Jurkat, Clone E6-1 (cell line): ENCODE measurements at regions not wholly inside any gene's neighbourhood (a gene's known extent, or its start where the extent isn't known, plus 50 kb on each side); places are given as distances from the start of the nearest gene placed in this dataset.
"Not testable (repeated sequence)": the region's sequence is repeated elsewhere in the genome, so short reads cannot be mapped to it uniquely, and the experiment has no call there.

Experiments used
- DNase-seq: peaks from one replicate; pipeline ENCODE4 v3.0.0-alpha.2; 2011; ENCODE audit warnings: low read depth, low spot score
- H3K4me3 ChIP-seq: 2 replicates; pipeline ENCODE4 v1.5.1; 2011; ENCODE audit warnings: mild to moderate bottlenecking, low read length, control low read depth, moderate library complexity

DNA sequence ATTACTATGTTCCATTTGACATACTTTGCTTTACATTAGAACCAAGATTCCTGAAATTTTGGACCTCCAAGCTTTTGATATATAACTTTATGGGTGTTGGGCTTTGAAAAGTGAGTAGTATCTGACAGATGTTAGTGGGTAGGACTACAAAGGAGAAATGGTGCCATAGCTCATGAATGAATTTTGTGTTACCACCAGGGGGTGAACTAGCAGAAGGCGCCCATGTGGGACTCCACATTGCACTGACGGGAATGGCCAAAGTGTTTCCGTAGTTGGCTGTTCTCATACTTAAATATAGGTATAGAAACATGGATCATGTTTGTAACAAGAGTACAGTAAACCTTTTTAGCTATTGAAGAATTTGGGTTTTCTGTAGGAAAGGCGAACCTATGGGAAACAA lies 337.5 kb downstream of the FLRT2 start:
- no peak overlapping the region for H3K4me3 ChIP-seq
- no peak for DNase-seq

DNA sequence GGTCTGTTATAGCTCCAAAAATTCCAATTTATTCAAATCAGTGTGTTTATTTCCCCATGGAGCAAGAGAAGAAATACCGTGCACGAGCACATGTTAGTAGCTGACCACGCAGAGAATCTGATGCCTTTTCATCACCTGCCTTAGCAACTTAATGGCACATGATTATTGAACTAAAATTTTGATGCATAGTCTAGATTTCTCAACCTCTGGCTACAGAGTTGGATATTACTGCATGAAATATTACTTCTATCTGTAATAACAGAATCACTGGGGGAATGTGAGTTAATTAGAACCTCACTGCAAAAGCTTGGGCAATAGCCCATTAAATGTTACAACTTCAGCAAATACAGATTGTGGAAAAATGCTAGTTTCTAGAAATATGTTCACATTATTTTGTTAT lies 335.8 kb downstream of the FLRT2 start:
- no peak overlapping the region for H3K4me3 ChIP-seq
- no peak for DNase-seq

DNA sequence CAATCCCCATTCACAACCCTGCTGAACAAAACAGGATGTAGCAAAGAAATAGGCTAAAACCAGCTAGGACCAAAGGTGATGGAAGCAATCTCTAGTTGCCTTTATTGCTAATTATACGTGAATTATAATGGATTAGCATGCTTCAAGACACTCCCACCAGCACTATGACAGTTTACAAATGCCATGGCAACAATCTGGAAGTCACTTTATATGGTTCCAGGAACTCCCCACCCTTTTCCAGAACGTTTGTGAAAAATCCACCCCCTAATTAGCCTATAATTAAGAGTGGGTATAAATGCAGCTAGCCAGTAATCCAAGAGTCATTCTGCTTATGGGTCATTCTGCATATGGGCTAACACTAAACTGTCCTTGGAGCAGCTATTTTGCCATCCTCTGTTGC lies 328.7 kb downstream of the FLRT2 start:
- DNase-seq, result no peak
- H3K4me3 ChIP-seq, result no peak overlapping the region

DNA sequence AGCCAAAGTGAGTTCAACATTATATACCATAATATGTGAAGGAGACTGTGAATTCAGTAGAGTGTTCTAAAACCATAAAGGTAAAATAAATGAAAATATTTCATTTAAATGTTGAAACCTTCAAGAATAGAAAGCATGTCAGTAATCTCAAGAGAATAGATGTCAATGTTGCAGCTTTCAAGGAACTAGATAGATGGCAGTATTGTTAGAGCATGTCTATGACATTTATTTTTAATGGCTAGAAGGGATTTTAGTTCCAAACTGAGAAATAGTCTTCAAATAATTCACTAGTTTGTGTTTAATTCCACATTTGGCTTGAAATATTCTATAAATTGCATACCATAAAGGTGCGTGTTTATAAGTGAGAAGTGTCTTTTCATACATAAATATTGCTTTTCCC lies 326.5 kb downstream of the FLRT2 start:
- no peak overlapping the region for H3K4me3 ChIP-seq
- no peak for DNase-seq

DNA sequence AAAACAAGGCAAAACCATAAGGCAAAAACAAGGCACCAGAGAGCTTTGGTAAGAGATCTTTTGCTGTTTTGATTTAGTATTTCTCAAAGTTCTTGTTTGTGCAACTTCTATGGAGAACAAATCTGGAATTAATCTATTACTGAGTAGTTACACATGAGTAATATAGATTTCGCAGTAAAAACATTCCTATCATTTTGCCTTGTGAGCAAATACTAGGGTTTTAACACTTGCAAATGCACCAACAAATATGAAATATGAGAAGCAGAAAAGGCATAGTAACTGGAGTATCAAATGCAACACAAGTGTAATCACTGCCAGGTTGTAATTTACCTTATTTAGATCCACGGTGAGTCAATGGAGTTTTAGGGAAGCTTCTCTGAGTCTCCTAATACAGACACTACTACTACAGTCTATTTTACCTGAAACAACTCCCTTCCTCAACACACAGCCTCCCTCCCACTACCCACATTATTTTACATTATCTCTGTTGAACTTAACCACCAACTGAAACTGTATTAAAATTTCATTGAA lies 324.1 kb downstream of the FLRT2 start:
- H3K4me3 ChIP-seq, result no peak overlapping the region
- no peak for DNase-seq

- DNase-seq, result no peak
- H3K4me3 ChIP-seq, result no peak overlapping the region
Measured at GRCh38 chr14:85852906-85853305, 323.0 kb downstream of the FLRT2 start.

GRCh38 chr14:85852123-85852522 lies 322.2 kb downstream of the FLRT2 start:
- not testable (repeated sequence) for H3K4me3 ChIP-seq, DNase-seq

DNA sequence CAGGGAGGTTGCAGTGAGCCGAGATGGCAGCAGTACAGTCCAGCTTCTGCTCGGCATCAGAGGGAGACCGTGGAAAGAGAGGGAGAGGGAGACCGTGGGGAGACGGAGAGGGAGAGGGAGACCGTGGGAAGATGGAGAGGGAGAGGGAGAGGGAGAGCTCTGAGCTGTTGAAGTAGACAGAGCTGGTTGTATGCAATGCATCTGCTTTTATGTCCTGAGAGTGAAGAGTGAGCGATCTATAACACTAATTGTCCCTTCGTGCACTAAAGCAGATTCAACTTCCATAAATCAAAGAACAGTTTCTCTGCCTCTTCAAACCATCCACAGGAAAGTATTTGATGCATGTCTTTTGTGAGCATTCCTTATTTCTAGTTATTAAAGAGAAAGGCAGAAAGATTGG lies 300.6 kb downstream of the FLRT2 start:
- DNase-seq, H3K4me3 ChIP-seq: not testable (repeated sequence)

DNA sequence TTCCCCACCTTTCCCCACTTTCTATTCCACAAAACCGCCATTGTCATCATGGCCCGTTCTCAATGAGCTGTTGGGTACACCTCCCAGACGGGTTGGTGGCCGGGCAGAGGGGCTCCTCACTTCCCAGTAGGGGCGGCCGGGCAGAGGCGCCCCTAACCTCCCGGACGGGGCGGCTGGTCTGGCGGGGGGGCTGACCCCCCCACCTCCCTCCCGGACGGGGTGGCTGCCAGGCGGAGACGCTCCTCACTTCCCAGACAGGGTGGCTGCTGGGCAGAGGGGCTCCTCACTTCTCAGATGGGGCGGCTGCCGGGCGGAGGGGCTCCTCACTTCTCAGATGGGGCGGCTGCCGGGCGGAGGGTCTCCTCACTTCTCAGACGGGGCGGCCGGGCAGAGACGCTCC lies 299.7 kb downstream of the FLRT2 start:
- not testable (repeated sequence) for H3K4me3 ChIP-seq

DNA sequence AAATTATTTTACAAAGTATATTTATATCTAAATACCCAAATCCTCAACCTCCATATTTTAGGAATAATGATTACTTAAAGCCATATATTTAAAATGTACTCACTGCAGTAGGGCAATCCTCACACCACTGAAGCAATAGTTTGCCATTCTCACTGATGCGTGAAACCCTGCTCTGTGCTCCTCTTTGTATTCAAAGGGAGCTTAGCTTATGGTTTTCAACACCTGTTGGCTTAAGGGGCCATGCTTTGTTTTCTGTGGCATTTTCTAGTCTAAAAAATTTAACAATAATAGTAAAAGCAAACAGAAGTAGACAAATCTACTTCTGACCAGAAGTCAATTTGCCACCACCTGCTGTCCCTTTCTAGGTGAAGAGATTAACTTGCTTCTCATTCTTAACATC lies 294.6 kb downstream of the FLRT2 start:
- no peak for DNase-seq
- no peak overlapping the region for H3K4me3 ChIP-seq

More for the DNA sequence above, 299.7 kb downstream of the FLRT2 start:
- DNase-seq, result not testable (repeated sequence)

GRCh38 chr14:85822236-85822635 lies 292.3 kb downstream of the FLRT2 start:
- no peak for DNase-seq
- H3K4me3 ChIP-seq, result no peak overlapping the region

GRCh38 chr14:85817430-85817829 lies 287.5 kb downstream of the FLRT2 start:
- H3K4me3 ChIP-seq, result no peak overlapping the region
- DNase-seq, result no peak

- no peak for DNase-seq
- no peak overlapping the region for H3K4me3 ChIP-seq
Measured at GRCh38 chr14:85813040-85813439, 283.1 kb downstream of the FLRT2 start.

- H3K4me3 ChIP-seq, result no peak overlapping the region
Measured at GRCh38 chr14:85811340-85811739, 281.4 kb downstream of the FLRT2 start.

DNA sequence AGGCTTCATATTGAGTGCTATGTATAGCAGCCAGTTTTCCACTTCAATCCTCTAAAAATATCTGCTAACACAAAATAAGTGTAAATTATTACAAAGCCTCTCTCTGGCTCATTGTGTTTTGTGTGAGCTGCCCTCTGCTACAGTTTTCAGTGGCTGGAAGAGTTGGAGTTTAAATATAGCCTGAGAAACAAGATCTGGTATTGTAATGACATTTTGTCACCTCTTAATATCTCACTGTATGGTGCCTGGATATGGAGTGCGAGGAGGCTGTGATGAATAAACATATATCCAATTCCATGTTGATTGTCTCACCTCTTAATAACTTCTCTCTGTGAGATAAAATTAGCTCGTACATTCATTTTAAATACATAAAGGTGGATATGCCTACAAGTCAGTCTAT lies 269.7 kb downstream of the FLRT2 start:
- no peak overlapping the region for H3K4me3 ChIP-seq
- DNase-seq, result no peak

More at GRCh38 chr14:85811340-85811739, 281.4 kb downstream of the FLRT2 start:
- DNase-seq, result no peak

DNA sequence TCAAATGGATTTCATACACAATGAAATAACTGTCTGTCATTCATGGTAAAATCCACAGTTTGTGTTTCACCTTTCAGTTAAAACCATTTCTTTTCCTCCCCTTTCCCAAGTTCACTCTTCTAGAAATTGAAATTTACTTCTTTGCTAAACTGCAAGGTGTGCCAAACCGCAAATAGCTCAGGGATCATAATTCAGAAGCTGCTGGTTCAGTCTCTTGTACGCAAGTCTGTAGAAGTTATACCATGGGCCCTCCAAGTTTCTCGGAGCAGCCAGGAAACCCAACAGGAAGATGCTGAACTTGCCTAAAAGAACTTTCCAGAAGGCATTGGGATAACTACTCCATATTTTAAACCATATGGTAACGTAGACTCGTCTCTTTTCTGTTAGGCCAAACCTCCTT lies 268.9 kb downstream of the FLRT2 start:
- H3K4me3 ChIP-seq, result no peak overlapping the region
- no peak for DNase-seq

DNA sequence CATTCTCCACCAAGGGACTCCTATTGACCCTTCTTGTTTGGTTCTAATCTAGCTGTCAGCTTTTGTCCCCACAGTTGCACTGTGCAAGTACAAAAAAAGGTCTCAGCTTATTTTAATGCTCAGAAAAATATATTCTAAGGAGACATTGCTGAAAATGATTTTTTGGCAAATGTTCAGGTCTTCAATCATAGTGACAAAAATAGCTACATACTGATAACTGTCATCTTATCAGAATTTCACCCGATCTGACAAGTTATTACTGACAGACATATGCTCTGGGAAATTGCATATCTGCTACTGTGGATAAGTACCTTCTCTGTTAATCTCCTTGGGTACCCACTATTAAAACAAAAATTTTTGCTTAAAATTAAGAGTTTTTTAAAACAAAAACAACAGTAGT lies 263.6 kb downstream of the FLRT2 start:
- H3K4me3 ChIP-seq, result no peak overlapping the region
- no peak for DNase-seq

GRCh38 chr14:85789506-85789905 lies 259.6 kb downstream of the FLRT2 start:
- no peak overlapping the region for H3K4me3 ChIP-seq
- DNase-seq, result no peak

DNA sequence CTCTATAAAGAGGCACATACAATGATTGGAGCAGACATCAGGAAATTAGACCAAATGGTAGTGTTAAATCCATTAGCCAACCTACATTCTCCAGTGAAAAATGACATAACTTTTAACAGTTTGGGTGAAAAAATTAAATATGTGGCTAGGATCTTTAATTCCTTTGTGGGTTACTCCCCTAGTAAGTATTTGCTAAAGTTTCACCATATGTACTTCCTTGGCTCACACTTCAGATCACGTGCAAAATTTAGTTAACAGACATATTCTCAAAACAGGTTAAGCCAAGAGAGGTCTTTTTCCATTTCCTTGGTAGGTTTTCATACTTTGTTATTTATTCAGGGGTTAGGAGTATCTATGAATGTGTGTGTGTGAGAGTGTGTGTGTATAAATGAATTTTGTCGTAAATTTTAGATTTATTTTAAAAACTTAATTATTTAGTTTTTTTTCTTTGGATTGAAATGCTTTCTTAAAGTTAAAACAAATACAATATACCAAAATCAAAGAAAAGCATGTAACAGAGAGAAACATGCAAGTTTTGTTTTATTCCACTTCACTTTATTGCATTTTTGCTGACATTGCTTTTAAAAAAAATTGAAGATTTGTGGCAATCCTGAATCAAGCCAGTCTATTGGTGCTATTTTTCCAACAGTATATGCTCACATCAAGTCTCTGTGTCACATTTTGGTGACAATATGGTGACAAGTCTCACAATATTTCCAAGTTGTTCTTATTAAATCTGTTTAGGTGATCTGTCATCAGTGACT lies 258.7 kb downstream of the FLRT2 start:
- no peak overlapping the region for H3K4me3 ChIP-seq
- DNase-seq, result no peak

GRCh38 chr14:85766295-85766694 lies 236.4 kb downstream of the FLRT2 start:
- DNase-seq, result no peak
- no peak overlapping the region for H3K4me3 ChIP-seq

DNA sequence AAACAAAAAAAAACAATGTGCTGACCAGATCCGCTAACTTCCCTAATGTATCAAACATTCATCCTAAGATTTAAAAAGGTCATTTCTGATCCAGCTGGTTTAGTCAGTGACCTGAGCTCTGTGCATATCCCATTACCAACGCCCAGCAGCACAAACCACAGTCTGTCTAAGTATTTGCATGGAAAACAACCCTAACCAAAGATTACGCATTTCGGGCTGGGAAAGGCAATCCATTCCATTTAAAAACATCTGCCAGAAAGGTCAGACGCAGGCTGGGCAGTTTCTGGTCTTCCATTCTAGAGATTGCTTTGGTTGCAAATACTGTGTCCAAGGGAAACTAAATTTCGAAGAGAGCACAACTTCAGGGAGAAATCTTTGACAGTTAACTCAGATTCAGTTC lies 234.9 kb downstream of the FLRT2 start:
- no peak for DNase-seq
- no peak overlapping the region for H3K4me3 ChIP-seq
